HFF-Myc (cell line): ENCODE measurements at regions not wholly inside any gene's neighbourhood (a gene's known extent, or its start where the extent isn't known, plus 50 kb on each side); places are given as distances from the start of the nearest gene placed in this dataset.
A peak's percentile ranks its signal among the peaks of the same experiment; 100 is the strongest.

Source experiments
- DNase-seq: peaks from one replicate; pipeline ENCODE4 v3.0.0-alpha.2; 2011; ENCODE audit warnings: low read depth; ENCODE audit errors: extremely low read depth
- H3K4me3 ChIP-seq: replicated peaks from 2 replicates; pipeline ENCODE4 v1.5.1; 2011; ENCODE audit warnings: low read depth, mild to moderate bottlenecking, control low read depth, low read length
- CTCF ChIP-seq: IDR thresholded peaks from 2 replicates; pipeline ENCODE4 v1.5.1; 2012; ENCODE audit warnings: mild to moderate bottlenecking, low read depth, low read length, control low read depth; ENCODE audit errors: missing control alignments

- TF ChIP-seq CTCF: no peak
- no peak overlapping the region for H3K4me3 ChIP-seq
- DNase-seq: no peak
Measured at GRCh38 chr6:168369786-168370185, 50.2 kb upstream of the DACT2 start.

- no peak for DNase-seq
- TF ChIP-seq CTCF: peak; percentile 28
- no peak overlapping the region for H3K4me3 ChIP-seq
Measured at GRCh38 chr6:168370310-168370991, 50.9 kb upstream of the DACT2 start.

- H3K4me3 ChIP-seq: no peak overlapping the region
- no peak for DNase-seq
- TF ChIP-seq CTCF: no peak
Measured at GRCh38 chr6:168371185-168371584, 51.6 kb upstream of the DACT2 start.

- no peak for TF ChIP-seq CTCF
- H3K4me3 ChIP-seq: no peak overlapping the region
- no peak for DNase-seq
Measured at GRCh38 chr6:168371618-168371980, 52.0 kb upstream of the DACT2 start.

GRCh38 chr6:168371981-168372711 is 52.6 kb upstream of the DACT2 start:
- TF ChIP-seq CTCF: no peak

GRCh38 chr6:168372889-168373288 is 53.3 kb upstream of the DACT2 start:
- no peak for TF ChIP-seq CTCF
- DNase-seq: no peak
- no peak overlapping the region for H3K4me3 ChIP-seq

More at GRCh38 chr6:168371981-168372711, 52.6 kb upstream of the DACT2 start:
- H3K4me3 ChIP-seq: no peak overlapping the region
- DNase-seq: no peak
